ENCODE measurements at regions not wholly inside any gene's neighbourhood (a gene's known extent, or its start where the extent isn't known, plus 50 kb on each side); places are given as distances from the start of the nearest gene placed in this dataset.

- TF ChIP-seq POLR2A (IDR thresholded peaks at IDR 0.05; ENCODE audit: low read length) = no peak
- TF ChIP-seq, protein P1, sequence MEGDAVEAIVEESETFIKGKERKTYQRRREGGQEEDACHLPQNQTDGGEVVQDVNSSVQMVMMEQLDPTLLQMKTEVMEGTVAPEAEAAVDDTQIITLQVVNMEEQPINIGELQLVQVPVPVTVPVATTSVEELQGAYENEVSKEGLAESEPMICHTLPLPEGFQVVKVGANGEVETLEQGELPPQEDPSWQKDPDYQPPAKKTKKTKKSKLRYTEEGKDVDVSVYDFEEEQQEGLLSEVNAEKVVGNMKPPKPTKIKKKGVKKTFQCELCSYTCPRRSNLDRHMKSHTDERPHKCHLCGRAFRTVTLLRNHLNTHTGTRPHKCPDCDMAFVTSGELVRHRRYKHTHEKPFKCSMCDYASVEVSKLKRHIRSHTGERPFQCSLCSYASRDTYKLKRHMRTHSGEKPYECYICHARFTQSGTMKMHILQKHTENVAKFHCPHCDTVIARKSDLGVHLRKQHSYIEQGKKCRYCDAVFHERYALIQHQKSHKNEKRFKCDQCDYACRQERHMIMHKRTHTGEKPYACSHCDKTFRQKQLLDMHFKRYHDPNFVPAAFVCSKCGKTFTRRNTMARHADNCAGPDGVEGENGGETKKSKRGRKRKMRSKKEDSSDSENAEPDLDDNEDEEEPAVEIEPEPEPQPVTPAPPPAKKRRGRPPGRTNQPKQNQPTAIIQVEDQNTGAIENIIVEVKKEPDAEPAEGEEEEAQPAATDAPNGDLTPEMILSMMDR (IDR thresholded peaks at IDR 0.05) = no peak
- no peak for TF ChIP-seq JUN (IDR thresholded peaks at IDR 0.05)
- TF ChIP-seq HOXB5 (CRISPR knock-in tag; IDR thresholded peaks at IDR 0.05) = no peak
- no peak for TF ChIP-seq KDM5A (IDR thresholded peaks at IDR 0.05)
- TF ChIP-seq, protein P2, sequence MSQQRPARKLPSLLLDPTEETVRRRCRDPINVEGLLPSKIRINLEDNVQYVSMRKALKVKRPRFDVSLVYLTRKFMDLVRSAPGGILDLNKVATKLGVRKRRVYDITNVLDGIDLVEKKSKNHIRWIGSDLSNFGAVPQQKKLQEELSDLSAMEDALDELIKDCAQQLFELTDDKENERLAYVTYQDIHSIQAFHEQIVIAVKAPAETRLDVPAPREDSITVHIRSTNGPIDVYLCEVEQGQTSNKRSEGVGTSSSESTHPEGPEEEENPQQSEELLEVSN (IDR thresholded peaks at IDR 0.05; ENCODE audit: borderline replicate concordance, low read depth) = no peak
- TF ChIP-seq MYC (IDR thresholded peaks at IDR 0.05; ENCODE audit: borderline replicate concordance, low read length) = no peak
- TF ChIP-seq RFX5 (IDR thresholded peaks at IDR 0.05) = no peak
Measured at GRCh38 chr3:80007522-80007921, 239.7 kb upstream of the ROBO1 start.

All from A549 (cell line).